Heart right ventricle (tissue), 16 donors: ENCODE measurements at regions not wholly inside any gene's neighbourhood (a gene's known extent, or its start where the extent isn't known, plus 50 kb on each side); places are given as distances from the start of the nearest gene placed in this dataset.

Source experiments
- ATAC-seq, 8 donors: fragments of 200-7000 bp; cut with Tn5 transposase; one replicate each; pipeline ENCODE4 v1.9.1; 2020; ENCODE audit warnings: mild to moderate bottlenecking in 8 of 8, moderate library complexity in 8 of 8, moderate number of reproducible peaks in 1 of 8
- DNase-seq, 2 donors: peaks; one replicate each; pipeline ENCODE4 v3.0.0-alpha.2; 2020
- H3K27ac ChIP-seq, 10 donors: fragments of 200-600 bp; sonication (generic) in 2 of 10; one replicate each; pipeline versions ENCODE4 v1.5.0 to v1.8.0; 2020 to 2022; ENCODE audit warnings: mild to moderate bottlenecking in 3 of 10
- H3K27me3 ChIP-seq, 7 donors: fragments of 200-600 bp; one replicate each; pipeline ENCODE4 v1.8.0; 2021 to 2022; ENCODE audit warnings: mild to moderate bottlenecking in 2 of 7
- H3K36me3 ChIP-seq, 9 donors: fragments of 200-600 bp; sonication (generic) in 1 of 9; one replicate each; pipeline versions ENCODE4 v1.5.0 to v1.8.0; 2020 to 2022; ENCODE audit warnings: mild to moderate bottlenecking in 2 of 9
- H3K4me1 ChIP-seq, 9 donors: fragments of 200-600 bp; sonication (generic) in 1 of 9; one replicate each; pipeline versions ENCODE4 v1.5.0 to v1.8.0; 2020 to 2022; ENCODE audit warnings: mild to moderate bottlenecking in 4 of 9
- H3K4me3 ChIP-seq, 10 donors: fragments of 200-600 bp; sonication (generic) in 2 of 10; one replicate each; pipeline versions ENCODE4 v1.5.0 to v1.8.0; 2020 to 2022; ENCODE audit warnings: mild to moderate bottlenecking in 7 of 10, moderate library complexity in 2 of 10
- H3K9me3 ChIP-seq, 11 donors: fragments of 200-600 bp in 10 of 11; sonication (generic) in 2 of 11; one replicate each; pipeline versions ENCODE4 v1.5.0 to v1.8.0; 2013 to 2022; ENCODE audit warnings: mild to moderate bottlenecking in 2 of 11, control low read depth in 1 of 11, moderate library complexity in 1 of 11
- CTCF ChIP-seq, 9 donors: fragments of 200-600 bp; sonication (generic) in 2 of 9; IDR thresholded peaks; one replicate each; pipeline versions ENCODE4 v1.5.0 to v1.8.0; 2021 to 2022; ENCODE audit warnings: antibody characterized with exemption in 9 of 9, mild to moderate bottlenecking in 5 of 9, moderate library complexity in 1 of 9
- WGBS, 2 donors: extraction: QIAGEN DNeasy Blood & Tissue Kit; methylation state at CpG; one replicate each; pipeline ENCODE4 v1.1.7; 2013; ENCODE audit warnings: inconsistent platforms in 1 of 2; 5-methylcytosine and 5-hydroxymethylcytosine counted together
- intact Hi-C, 10 donors: fragments of 100-400 bp; cut with DNase I; formaldehyde crosslinking; loops; one replicate each; pipeline versions ENCODE4 v1.11.1 to v1.14.2; 2022
- donor health status: Arrhythmogenic right ventricular cardiomyopathy.
- donor health status: ischemic (EF 13 %, LVEDD 7.1; RV severe dilation, severe dysfunction).
- donor health status: healthy with polysubstance abuse.
- donor health status: DM: no; HTN: yes; CAD: no.
- donor health status: DM: no; HTN: no; CAD: no.
- donor health status: ischemic (EF 25% LVEDD 6.9; RV normal size, moderate dysfunction).
- donor health status: ischemic (EF 25% LVEDD 5.7; RV mildly dilated, moderate dysfunction).
- donor health status: healthy.
- donor health status: DM: yes; HTN: yes; CAD: no.
- donor health status: Ischemic cardiomyopathy.
- donor health status: ischemic (EF 35%, LVEDD 5.7; RV mildly dilated, moderate dysfunction).
- donor health status: nonischemic (EF 11% LVEDD 7.7; RV severe dilation, severe dysfunction).
- donor health status: DM: yes; HTN: yes; CAD: no.
- donor health status: PGD.
- donor health status: ischemic (EF 29% LVEDD 5.4; RV normal size, mild dysfunction).
- donor health status: nonischemic (EF 23%, LVEDD 6.1; RV moderate dilation, normal function).

- 85 to 87% methylated on average over 11 of the region's 11 CpGs for WGBS, 2 donors
- Histone ChIP-seq H3K9me3 (no peaks in the 10 kb centered on the region), H3K4me3 (no peak overlapping the region), H3K27ac (peak overlapping the region in 1 of 10 donors; percentile 11), H3K27me3 (peaks cover 0 to 8% (median 0%) of the 10 kb centered on the region in 7 donors), H3K36me3 (no peaks in the 10 kb centered on the region), H3K4me1 (peaks cover 0 to 58% (median 8%) of the 10 kb centered on the region in 9 donors)
- intact Hi-C loops, result no loop called here
- TF ChIP-seq CTCF (IDR thresholded peaks at IDR 0.05), result no peak
- no peak for ATAC-seq
- DNase-seq, result no peak
These were observed 80.4 kb upstream of the RIPOR2 start for GRCh38 chr6:25016014-25016720.

- Histone ChIP-seq H3K4me1 (peaks cover 0 to 53% (median 8%) of the 10 kb centered on the region in 9 donors), H3K27ac (peak overlapping the region in 1 of 10 donors; percentile 10), H3K27me3 (peaks cover 0 to 8% (median 0%) of the 10 kb centered on the region in 7 donors), H3K4me3 (no peak overlapping the region), H3K36me3 (no peaks in the 10 kb centered on the region), H3K9me3 (no peaks in the 10 kb centered on the region)
- no peak for ATAC-seq
- intact Hi-C loops, result no loop called here
- no peak for DNase-seq
- TF ChIP-seq CTCF (IDR thresholded peaks at IDR 0.05), result no peak
- WGBS, 2 donors, result 84 to 87% methylated on average over 4 of the region's 4 CpGs
These were observed 81.7 kb upstream of the RIPOR2 start for GRCh38 chr6:25017486-25017885.

- intact Hi-C loops, result no loop called here
- TF ChIP-seq CTCF (IDR thresholded peaks at IDR 0.05), result peak in 7 of 9 donors; percentile 35 to 68 (median 53)
- Histone ChIP-seq H3K27ac (peak overlapping the region in 1 of 10 donors; percentile 10), H3K36me3 (no peaks in the 10 kb centered on the region), H3K4me1 (peaks cover 0 to 47% (median 8%) of the 10 kb centered on the region in 9 donors), H3K9me3 (no peaks in the 10 kb centered on the region), H3K27me3 (peaks cover 0 to 8% (median 0%) of the 10 kb centered on the region in 7 donors), H3K4me3 (no peak overlapping the region)
- 48 to 53% methylated on average over 7 of the region's 7 CpGs for WGBS, 2 donors
- DNase-seq (peak; percentile 41 to 43), ATAC-seq (peak in 3 of 8 donors; percentile 42 to 71 (median 49))
These were observed 82.3 kb upstream of the RIPOR2 start for GRCh38 chr6:25017932-25018567.

- H3K36me3 ChIP-seq, result no peaks in the 10 kb centered on the region
- 76 to 84% methylated on average over 4 of the region's 4 CpGs for WGBS, 2 donors
- H3K27me3 ChIP-seq, result peaks cover 0 to 8% (median 0%) of the 10 kb centered on the region in 7 donors
- H3K4me1 ChIP-seq, result peaks cover 0 to 42% (median 8%) of the 10 kb centered on the region in 9 donors
- no peak overlapping the region for H3K4me3 ChIP-seq
- no peaks in the 10 kb centered on the region for H3K9me3 ChIP-seq
- no peak overlapping the region for H3K27ac ChIP-seq
- intact Hi-C loops, result no loop called here
- DNase-seq (no peak), ATAC-seq (no peak)
- TF ChIP-seq CTCF (IDR thresholded peaks at IDR 0.05), result no peak
These were observed 82.8 kb upstream of the RIPOR2 start for GRCh38 chr6:25018568-25018954.
